ENCODE measurements at regions not wholly inside any gene's neighbourhood (a gene's known extent, or its start where the extent isn't known, plus 50 kb on each side); places are given as distances from the start of the nearest gene placed in this dataset.

DNA sequence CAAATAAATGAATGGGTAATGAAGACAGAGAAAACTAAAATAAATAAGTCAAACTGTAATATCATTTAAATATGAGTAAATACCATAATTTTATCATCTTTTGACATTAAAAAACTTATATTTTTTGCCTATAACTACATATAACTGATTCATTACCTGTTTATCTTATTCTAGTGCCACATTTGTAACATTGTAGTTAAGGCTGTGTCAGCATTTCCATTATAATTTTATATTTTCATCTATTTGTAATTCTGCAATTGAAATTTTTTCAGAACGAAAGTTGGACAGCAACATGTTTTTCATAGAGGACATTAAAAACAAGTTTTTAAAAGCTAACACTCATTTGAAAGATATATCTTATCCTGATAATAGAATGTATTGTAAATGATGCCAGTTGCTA is 1286.5 kb downstream of the LRFN5 start:
- Histone ChIP-seq H3K27ac (no peak overlapping the region), H3K4me1 (no peaks in the 10 kb centered on the region), H3K36me3 (no peaks in the 10 kb centered on the region), H3K4me3 (no peak overlapping the region), H3K27me3 (no peaks in the 10 kb centered on the region), H3K9me3 (no peaks in the 10 kb centered on the region)
- no peak for DNase-seq
- 0 to 88% methylated on average over 1 of the region's 1 CpG for WGBS, 2 donors (ENCODE audit: low coverage in 1 of 2)
- in situ Hi-C loops (cut with MboI; ENCODE audit: low pct_ligation_motif_present in 1 of 4, low pct_unique_long_range_greater_than_20kb in 1 of 4, low sequenced_read_pairs in 3 of 4) (no loop called here), intact Hi-C loops (cut with DNase I; ENCODE audit: low total_unique reads) (no loop called here)
- TF ChIP-seq, protein P1, sequence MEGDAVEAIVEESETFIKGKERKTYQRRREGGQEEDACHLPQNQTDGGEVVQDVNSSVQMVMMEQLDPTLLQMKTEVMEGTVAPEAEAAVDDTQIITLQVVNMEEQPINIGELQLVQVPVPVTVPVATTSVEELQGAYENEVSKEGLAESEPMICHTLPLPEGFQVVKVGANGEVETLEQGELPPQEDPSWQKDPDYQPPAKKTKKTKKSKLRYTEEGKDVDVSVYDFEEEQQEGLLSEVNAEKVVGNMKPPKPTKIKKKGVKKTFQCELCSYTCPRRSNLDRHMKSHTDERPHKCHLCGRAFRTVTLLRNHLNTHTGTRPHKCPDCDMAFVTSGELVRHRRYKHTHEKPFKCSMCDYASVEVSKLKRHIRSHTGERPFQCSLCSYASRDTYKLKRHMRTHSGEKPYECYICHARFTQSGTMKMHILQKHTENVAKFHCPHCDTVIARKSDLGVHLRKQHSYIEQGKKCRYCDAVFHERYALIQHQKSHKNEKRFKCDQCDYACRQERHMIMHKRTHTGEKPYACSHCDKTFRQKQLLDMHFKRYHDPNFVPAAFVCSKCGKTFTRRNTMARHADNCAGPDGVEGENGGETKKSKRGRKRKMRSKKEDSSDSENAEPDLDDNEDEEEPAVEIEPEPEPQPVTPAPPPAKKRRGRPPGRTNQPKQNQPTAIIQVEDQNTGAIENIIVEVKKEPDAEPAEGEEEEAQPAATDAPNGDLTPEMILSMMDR (IDR thresholded peaks at IDR 0.05), result no peak
- TF ChIP-seq EP300 (IDR thresholded peaks at IDR 0.05; ENCODE audit: low read depth) (no peak), POLR2A (IDR thresholded peaks at IDR 0.05) (no peak), POLR2AphosphoS5 (IDR thresholded peaks at IDR 0.05) (no peak)

DNA sequence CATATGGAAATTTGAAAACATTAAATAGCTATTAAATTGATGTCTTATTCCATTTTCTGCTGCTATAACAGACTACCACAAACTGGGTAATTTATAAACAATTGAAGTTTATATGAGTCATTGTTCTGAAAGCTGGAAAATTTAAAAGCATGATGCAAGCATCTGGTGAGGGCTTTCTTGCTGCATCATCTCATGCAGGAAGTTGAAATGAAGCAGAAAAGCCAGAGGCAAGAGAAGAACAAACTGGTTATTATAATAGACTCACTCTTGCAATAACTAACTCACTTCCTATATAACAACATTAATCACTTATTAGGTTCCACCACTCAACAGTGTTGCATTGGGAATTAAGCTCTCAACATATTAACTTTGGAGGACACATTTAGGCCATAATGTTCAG is 1277.4 kb downstream of the LRFN5 start:
- TF ChIP-seq, protein P1 (IDR thresholded peaks at IDR 0.05), result no peak
- TF ChIP-seq POLR2AphosphoS5 (IDR thresholded peaks at IDR 0.05) (no peak), EP300 (IDR thresholded peaks at IDR 0.05; ENCODE audit: low read depth) (no peak), POLR2A (IDR thresholded peaks at IDR 0.05) (no peak)
- no peak for DNase-seq
- Histone ChIP-seq H3K27me3 (no peaks in the 10 kb centered on the region), H3K4me3 (no peak overlapping the region), H3K36me3 (no peaks in the 10 kb centered on the region), H3K9me3 (no peaks in the 10 kb centered on the region), H3K4me1 (no peaks in the 10 kb centered on the region), H3K27ac (no peak overlapping the region)
- in situ Hi-C loops (cut with MboI; ENCODE audit: low pct_ligation_motif_present in 1 of 4, low pct_unique_long_range_greater_than_20kb in 1 of 4, low sequenced_read_pairs in 3 of 4) (no loop called here), intact Hi-C loops (cut with DNase I; ENCODE audit: low total_unique reads) (no loop called here)

DNA sequence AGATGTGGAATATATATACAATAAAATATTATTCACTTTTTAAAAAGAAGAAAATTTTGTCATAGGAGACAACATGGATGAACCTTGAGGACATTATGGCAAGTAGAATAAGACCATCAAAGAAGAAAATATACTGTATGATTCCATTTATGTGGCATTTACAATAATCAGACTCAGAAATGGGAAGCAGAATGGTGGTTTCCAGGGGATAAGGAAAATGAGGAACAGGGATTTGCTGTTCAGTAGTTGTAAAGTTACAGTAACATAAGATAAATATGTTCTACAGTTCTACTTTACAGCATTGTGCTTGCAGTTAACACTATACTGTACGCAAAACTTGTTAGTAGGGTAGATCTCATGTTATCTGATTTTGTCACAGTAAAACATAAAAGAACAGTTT is 1271.0 kb downstream of the LRFN5 start:
- TF ChIP-seq POLR2AphosphoS5 (IDR thresholded peaks at IDR 0.05) (no peak), POLR2A (IDR thresholded peaks at IDR 0.05) (no peak), EP300 (IDR thresholded peaks at IDR 0.05; ENCODE audit: low read depth) (no peak)
- TF ChIP-seq, protein P1 (IDR thresholded peaks at IDR 0.05), result no peak
- Histone ChIP-seq H3K9me3 (no peaks in the 10 kb centered on the region), H3K27me3 (no peaks in the 10 kb centered on the region), H3K36me3 (no peaks in the 10 kb centered on the region), H3K4me3 (no peak overlapping the region), H3K4me1 (no peaks in the 10 kb centered on the region), H3K27ac (no peak overlapping the region)
- 88 to 100% methylated on average over 1 of the region's 1 CpG for WGBS, 2 donors (ENCODE audit: low coverage in 1 of 2)
- no peak for DNase-seq
- in situ Hi-C loops (cut with MboI; ENCODE audit: low pct_ligation_motif_present in 1 of 4, low pct_unique_long_range_greater_than_20kb in 1 of 4, low sequenced_read_pairs in 3 of 4) (no loop called here), intact Hi-C loops (cut with DNase I; ENCODE audit: low total_unique reads) (no loop called here)

DNA sequence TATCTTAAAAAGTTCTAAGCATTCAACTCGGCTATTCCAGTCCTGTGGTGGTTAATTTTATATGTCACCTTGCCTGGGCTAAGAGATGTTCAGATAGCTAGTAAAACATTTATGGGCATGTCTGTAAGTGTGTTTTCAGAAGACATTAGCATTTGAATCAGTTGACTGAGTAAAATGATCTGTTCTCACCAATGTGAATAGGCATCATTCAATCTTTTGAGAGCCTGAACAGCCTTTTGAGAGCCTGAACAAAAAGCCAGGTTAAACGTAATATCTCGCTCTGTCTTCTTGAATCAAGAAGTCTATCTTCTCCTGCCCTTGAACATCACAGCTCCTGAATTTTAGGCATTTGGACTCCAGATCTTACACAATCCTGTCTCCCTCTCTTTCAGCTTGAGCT is 1266.1 kb downstream of the LRFN5 start:
- intact Hi-C loops (cut with DNase I; ENCODE audit: low total_unique reads) (no loop called here), in situ Hi-C loops (cut with MboI; ENCODE audit: low pct_ligation_motif_present in 1 of 4, low pct_unique_long_range_greater_than_20kb in 1 of 4, low sequenced_read_pairs in 3 of 4) (no loop called here)
- TF ChIP-seq POLR2AphosphoS5 (IDR thresholded peaks at IDR 0.05) (no peak), EP300 (IDR thresholded peaks at IDR 0.05; ENCODE audit: low read depth) (no peak), POLR2A (IDR thresholded peaks at IDR 0.05) (no peak)
- TF ChIP-seq, protein P1 (IDR thresholded peaks at IDR 0.05), result no peak
- Histone ChIP-seq H3K4me3 (no peak overlapping the region), H3K27me3 (no peaks in the 10 kb centered on the region), H3K27ac (no peak overlapping the region), H3K9me3 (no peaks in the 10 kb centered on the region), H3K4me1 (no peaks in the 10 kb centered on the region), H3K36me3 (no peaks in the 10 kb centered on the region)
- WGBS, 2 donors (ENCODE audit: low coverage in 1 of 2), result 72 to 83% methylated on average over 3 of the region's 3 CpGs
- no peak for DNase-seq
